Upper lobe of left lung (tissue), 4 donors: ENCODE measurements at regions not wholly inside any gene's neighbourhood (a gene's known extent, or its start where the extent isn't known, plus 50 kb on each side); places are given as distances from the start of the nearest gene placed in this dataset.

Source experiments
- CTCF ChIP-seq, 6 experiments: fragments of 450-650 bp in 4 of 6; fragments of 200-600 bp in 2 of 6; sonication (generic) in 2 of 6; IDR thresholded peaks; one replicate each; pipeline ENCODE4 v1.5.1; 2016 to 2019; ENCODE audit warnings: antibody characterized with exemption in 6 of 6
- POLR2A ChIP-seq, 4 donors: fragments of 450-650 bp; IDR thresholded peaks; one replicate each; pipeline ENCODE4 v1.5.1; 2016 to 2017; ENCODE audit warnings: antibody characterized with exemption in 4 of 4, mild to moderate bottlenecking in 2 of 4

- TF ChIP-seq CTCF (IDR thresholded peaks at IDR 0.05) (peak in 5 of 6 experiments; percentile 43 to 56 (median 49)), POLR2A (IDR thresholded peaks at IDR 0.05) (no peak)
Measured at GRCh38 chr12:59403259-59403932, 192.4 kb upstream of the SLC16A7 start.
